DOHH2 (cell line): ENCODE measurements at regions not wholly inside any gene's neighbourhood (a gene's known extent, or its start where the extent isn't known, plus 50 kb on each side); places are given as distances from the start of the nearest gene placed in this dataset.

Experiments
- H3F3A ChIP-seq: fragments of 200-600 bp; sonication (generic), shearing (Covaris generic); 2 replicates; pipeline ENCODE4 v1.6.0; 2016; ENCODE audit warnings: antibody characterized with exemption, mild to moderate bottlenecking; ENCODE audit not compliant: control insufficient read depth, insufficient read depth
- H3K27ac ChIP-seq: fragments of 200-600 bp; sonication (generic); 2 replicates; pipeline ENCODE4 v1.5.1; 2014; ENCODE audit warnings: low read depth, mild to moderate bottlenecking, low read length, moderate library complexity
- H3K27me3 ChIP-seq: fragments of 200-600 bp; sonication (generic); 2 replicates; pipeline ENCODE4 v1.6.1; 2014; ENCODE audit warnings: mild to moderate bottlenecking, low read length, mixed read lengths; ENCODE audit not compliant: control insufficient read depth
- H3K36me3 ChIP-seq: fragments of 200-600 bp; sonication (generic); 2 replicates; pipeline ENCODE4 v1.6.1; 2014; ENCODE audit warnings: mild to moderate bottlenecking, low read length, moderate library complexity, mixed read lengths; ENCODE audit not compliant: control insufficient read depth
- H3K4me1 ChIP-seq: fragments of 200-600 bp; sonication (generic); 2 replicates; pipeline ENCODE4 v1.6.1; 2014; ENCODE audit warnings: mild to moderate bottlenecking, low read length, mixed read lengths; ENCODE audit not compliant: control insufficient read depth
- H3K4me2 ChIP-seq: fragments of 200-600 bp; sonication (generic); 2 replicates; pipeline ENCODE4 v1.6.0; 2014; ENCODE audit warnings: mild to moderate bottlenecking, low read length, moderate library complexity
- H3K4me3 ChIP-seq: fragments of 200-600 bp; sonication (generic); 2 replicates; pipeline ENCODE4 v1.5.1; 2014; ENCODE audit warnings: mild to moderate bottlenecking, low read length, mixed read lengths
- H3K79me2 ChIP-seq: fragments of 200-600 bp; sonication (generic); 2 replicates; pipeline ENCODE4 v1.6.1; 2014; ENCODE audit warnings: mild to moderate bottlenecking, low read length, mixed read lengths; ENCODE audit not compliant: control insufficient read depth
- H3K9me2 ChIP-seq: fragments of 200-600 bp; sonication (generic); replicated peaks from 2 replicates; pipeline ENCODE4 v1.6.1; 2014; ENCODE audit warnings: mild to moderate bottlenecking, low read length, mixed read lengths; ENCODE audit not compliant: control insufficient read depth
- H3K9me3 ChIP-seq: fragments of 200-600 bp; sonication (generic); 2 replicates; pipeline ENCODE4 v1.6.1; 2014; ENCODE audit warnings: antibody characterized with exemption, low read length, mixed read lengths; ENCODE audit not compliant: control insufficient read depth, insufficient read depth
- H4K20me1 ChIP-seq: fragments of 200-600 bp; sonication (generic); 2 replicates; pipeline ENCODE4 v1.6.0; 2014; ENCODE audit warnings: low read depth, mild to moderate bottlenecking, antibody characterized with exemption, low read length, moderate library complexity; ENCODE audit not compliant: control insufficient read depth, insufficient read depth
- CTCF ChIP-seq: fragments of 200-600 bp; sonication (generic); IDR thresholded peaks from one replicate; pipeline ENCODE4 v1.5.1; 2014; ENCODE audit warnings: antibody characterized with exemption, mild to moderate bottlenecking, low read depth, low read length; ENCODE audit not compliant: poor library complexity, severe bottlenecking
- EZH2phosphoT487 ChIP-seq: fragments of 200-600 bp; sonication (generic); IDR thresholded peaks from 2 replicates; pipeline ENCODE4 v1.6.1; 2017; ENCODE audit warnings: borderline replicate concordance, mild to moderate bottlenecking, antibody characterized with exemption, low read length, moderate library complexity, mixed read lengths

- Histone ChIP-seq H3K79me2 (no peaks in the 10 kb centered on the region), H3K4me2 (no peak overlapping the region), H3K27ac (no peak overlapping the region), H3K9me2 (no peaks in the 10 kb centered on the region), H3K36me3 (no peaks in the 10 kb centered on the region), H3K27me3 (peaks cover 44% of the 10 kb centered on the region), H3K9me3 (no peaks in the 10 kb centered on the region), H3F3A (no peaks in the 10 kb centered on the region), H4K20me1 (no peaks in the 10 kb centered on the region), H3K4me3 (no peak overlapping the region), H3K4me1 (peaks cover 4% of the 10 kb centered on the region)
- no peak for TF ChIP-seq EZH2phosphoT487
- TF ChIP-seq CTCF = no peak
These were observed 142.2 kb downstream of the SMAD6 start for GRCh38 chr15:66844041-66844746.

DNA sequence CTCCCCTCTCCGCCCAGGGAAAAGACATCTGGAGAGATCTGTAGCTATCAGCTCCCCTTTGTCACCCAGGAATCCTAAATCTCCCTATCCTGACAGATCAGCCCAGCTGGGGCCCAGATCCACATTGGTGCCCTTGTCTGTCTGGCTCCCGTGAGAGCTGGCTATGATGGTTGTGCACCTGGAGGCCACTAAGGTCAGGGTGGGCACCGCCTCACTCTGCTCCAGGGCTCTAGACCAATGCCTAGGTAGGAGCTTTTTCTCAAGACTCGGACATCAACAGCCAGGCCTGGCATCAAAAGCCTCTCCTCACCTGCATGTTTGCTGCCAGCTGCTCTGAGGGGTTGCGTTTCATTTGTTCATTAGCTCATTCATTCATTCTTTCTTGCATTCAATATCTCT is 142.7 kb downstream of the SMAD6 start:
- Histone ChIP-seq H4K20me1 (no peaks in the 10 kb centered on the region), H3K4me3 (no peak overlapping the region), H3K27ac (no peak overlapping the region), H3K9me3 (no peaks in the 10 kb centered on the region), H3K27me3 (peaks cover 44% of the 10 kb centered on the region), H3K79me2 (no peaks in the 10 kb centered on the region), H3F3A (no peaks in the 10 kb centered on the region), H3K9me2 (no peaks in the 10 kb centered on the region), H3K4me2 (no peak overlapping the region), H3K36me3 (no peaks in the 10 kb centered on the region), H3K4me1 (peaks cover 4% of the 10 kb centered on the region; the same call in 1 of the 2 replicates)
- TF ChIP-seq CTCF (no peak), EZH2phosphoT487 (no peak)

DNA sequence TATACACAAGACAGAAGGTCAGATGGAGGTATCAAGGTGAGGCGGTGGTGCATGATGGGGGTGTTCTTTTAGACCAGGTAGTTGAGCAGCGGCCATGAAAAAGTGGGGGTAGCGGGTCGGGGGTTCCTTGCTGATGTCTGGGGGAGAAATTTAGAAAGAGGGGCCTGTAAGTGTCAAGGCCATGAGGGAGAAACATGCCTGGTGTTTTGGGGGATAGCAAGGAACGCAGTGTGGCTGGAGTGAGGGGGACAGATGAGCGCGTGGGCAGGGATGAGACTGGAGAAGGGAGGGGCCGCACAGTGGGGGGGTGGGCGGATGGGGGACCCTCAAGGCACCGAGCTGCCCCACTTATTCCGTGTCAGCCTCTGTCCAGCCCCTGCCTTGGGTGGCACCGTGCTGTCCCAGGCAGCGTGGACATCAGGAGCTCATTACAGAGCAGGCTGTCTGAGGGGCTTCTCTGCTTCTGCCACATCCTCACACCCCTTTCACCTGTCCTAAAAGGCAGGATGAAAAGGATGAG is 143.3 kb downstream of the SMAD6 start:
- Histone ChIP-seq H3F3A (no peaks in the 10 kb centered on the region), H3K36me3 (no peaks in the 10 kb centered on the region), H3K27me3 (peaks cover 44% of the 10 kb centered on the region), H3K27ac (no peak overlapping the region), H3K4me3 (no peak overlapping the region), H3K4me2 (no peak overlapping the region), H3K9me2 (no peaks in the 10 kb centered on the region), H3K79me2 (no peaks in the 10 kb centered on the region), H3K9me3 (no peaks in the 10 kb centered on the region), H3K4me1 (peaks cover 4% of the 10 kb centered on the region; the same call in 1 of the 2 replicates), H4K20me1 (no peaks in the 10 kb centered on the region)
- TF ChIP-seq CTCF = no peak
- TF ChIP-seq EZH2phosphoT487 = no peak
